HG02938 (cell line): ENCODE measurements at regions not wholly inside any gene's neighbourhood (a gene's known extent, or its start where the extent isn't known, plus 50 kb on each side); places are given as distances from the start of the nearest gene placed in this dataset.

Experiments used
- ATAC-seq: cut with Tn5 transposase; IDR thresholded peaks from one replicate; pipeline ENCODE4 v1.9.1; 2021; ENCODE audit warnings: mild to moderate bottlenecking, moderate library complexity; ENCODE audit not compliant: unreplicated experiment

DNA sequence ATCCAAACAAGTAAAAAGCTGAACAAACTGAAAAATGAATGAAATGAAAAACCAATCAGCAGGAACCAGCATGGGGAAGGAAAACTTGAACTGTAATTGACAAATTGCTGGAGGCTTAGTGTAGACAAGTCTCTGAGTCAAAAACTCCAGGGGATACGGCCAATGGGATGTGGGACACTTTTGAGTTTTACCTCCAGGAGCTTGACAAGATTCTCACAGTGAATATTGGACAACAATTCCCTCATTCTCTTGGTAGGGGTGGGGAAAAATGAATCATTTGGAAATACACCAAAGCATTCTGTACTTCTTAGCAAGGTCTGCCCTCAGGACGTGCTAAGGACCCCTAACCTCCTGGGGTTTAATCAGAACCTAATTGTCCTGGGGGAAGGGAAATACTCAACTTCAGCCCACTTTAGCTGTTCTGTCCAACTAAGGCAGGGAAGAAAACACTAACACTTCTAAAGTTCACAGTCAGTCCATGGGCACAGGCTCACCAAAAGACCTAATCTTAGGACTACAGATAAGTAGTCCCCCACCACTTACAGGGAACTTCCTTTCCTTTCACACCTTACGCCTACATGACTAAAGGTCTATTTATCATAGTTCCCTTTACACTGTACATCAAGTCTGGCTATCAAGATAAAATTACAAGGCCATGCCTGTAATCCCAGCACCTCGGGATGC lies 60.7 kb upstream of the CDC42BPA start:
- ATAC-seq, result no peak

DNA sequence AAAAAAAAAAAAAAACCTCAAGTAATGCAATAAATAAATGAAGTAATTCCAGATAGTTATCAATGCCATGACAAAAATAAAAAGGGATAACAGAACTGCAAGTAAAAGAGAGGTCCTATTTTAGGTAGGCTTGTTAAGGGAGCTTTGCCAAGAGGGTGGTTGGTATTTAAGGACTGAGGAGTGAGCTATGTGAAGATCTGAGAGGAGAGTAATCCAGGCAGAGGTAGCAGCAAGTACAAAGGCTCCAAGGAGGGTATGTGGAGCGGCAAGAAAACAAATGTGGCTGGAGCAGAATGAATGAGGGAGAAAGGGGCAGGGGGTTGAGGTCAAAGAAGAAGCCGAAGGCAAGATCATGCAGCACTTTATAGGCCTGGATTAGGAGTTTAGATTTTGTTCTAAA lies 59.9 kb upstream of the CDC42BPA start:
- ATAC-seq, result no peak

- ATAC-seq, result no peak
These were observed 56.6 kb upstream of the CDC42BPA start for GRCh38 chr1:227374846-227375245.

- no peak for ATAC-seq
These were observed 54.4 kb upstream of the CDC42BPA start for GRCh38 chr1:227372726-227373130.

DNA sequence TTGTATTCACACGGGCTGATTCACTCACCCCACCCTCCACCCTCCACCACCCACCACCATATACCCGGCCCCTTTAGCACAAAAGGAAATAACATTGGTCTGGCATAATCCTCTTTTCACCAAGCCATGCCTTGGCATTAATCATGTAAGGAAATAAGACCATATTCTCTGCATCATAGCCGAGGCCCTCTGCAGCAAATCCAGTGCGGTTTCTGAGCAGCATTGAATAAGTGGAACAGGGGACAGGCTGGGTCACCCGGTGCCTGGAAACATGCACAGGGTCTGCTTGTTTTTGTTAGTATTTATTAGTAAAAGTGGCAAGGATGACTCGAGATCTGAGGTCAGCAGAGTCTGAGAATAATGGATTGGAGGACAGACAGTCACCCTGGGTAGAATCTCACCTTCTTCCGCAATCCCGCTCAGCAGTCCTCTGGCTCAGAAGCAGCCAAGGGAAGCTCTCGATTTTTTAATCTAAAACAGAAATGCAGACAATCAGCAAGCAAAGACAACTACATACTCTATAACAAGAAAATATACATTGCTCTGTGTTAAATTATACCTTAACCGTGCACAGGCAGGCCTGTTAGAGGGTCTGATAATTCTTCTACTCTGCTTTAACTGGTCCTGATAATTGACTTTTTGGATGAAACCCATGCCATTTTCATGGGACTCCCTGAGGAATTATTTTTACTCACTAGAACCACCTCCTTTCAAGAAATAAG lies 52.4 kb upstream of the CDC42BPA start:
- ATAC-seq, result no peak

DNA sequence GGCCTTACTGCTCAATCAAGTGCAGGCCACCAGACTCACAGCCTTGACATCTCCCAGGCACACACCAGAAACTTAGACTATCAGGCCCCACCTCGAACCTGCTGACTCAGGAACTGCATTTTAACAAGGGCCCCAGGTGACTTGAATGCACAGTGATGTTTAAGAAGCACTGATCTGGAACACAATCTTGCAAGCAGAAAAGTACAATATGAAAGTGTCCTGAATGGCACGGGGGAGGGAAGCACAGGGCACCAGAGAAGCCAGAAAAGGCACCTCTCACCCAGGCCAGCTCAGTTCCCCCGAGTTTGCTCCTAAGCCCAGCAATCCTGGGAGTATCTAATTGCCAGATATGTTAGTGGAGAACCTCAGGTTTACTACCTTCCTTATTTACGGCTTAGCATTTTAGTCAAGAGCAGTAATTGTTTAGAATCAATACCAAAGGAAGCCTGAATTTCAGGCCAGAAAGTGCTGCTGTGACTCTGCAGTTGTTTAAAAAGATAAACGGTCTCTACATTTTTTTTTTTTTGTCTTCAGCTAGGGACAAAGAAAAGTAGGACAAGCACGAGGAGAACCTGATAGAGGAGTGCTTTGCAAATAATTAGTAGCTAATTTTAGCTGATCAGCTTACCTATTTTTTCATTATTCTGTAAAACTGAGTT lies 50.9 kb upstream of the CDC42BPA start:
- ATAC-seq, result no peak
